ENCODE measurements at regions not wholly inside any gene's neighbourhood (a gene's known extent, or its start where the extent isn't known, plus 50 kb on each side); places are given as distances from the start of the nearest gene placed in this dataset.
"Not testable (repeated sequence)": the region's sequence is repeated elsewhere in the genome, so short reads cannot be mapped to it uniquely, and the experiment has no call there.

DNA sequence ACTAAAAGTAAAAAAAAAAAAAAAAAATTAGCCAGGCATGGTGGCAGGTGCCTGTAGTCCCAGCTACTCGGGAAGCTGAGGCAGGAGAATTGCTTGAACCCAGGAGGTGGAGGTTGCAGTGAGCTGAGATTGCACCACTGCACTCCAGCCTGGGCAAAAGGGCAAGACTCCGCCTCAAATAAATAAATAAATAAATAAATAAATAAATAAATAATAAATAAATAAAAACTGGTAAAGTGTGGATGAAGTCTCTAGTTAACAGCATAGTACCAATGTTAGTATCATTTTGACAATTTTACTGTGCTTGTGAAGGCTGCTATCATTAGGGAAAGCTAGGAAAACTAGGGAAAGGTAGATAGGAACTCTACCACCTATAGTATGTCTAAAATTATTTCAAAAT, 581.0 kb upstream of the ID4 start:
- H3K27me3 Mint-ChIP-seq (ENCODE audit: low read depth in 3 of 3); H3K79me2 ChIP-seq (ENCODE audit: insufficient read depth, low read length); H3K9ac ChIP-seq (ENCODE audit: insufficient read depth, low read length, poor library complexity, severe bottlenecking); H3K4me1 Mint-ChIP-seq; H3K9me3 ChIP-seq (replicated peaks in 1 of 2; ENCODE audit: control insufficient read depth in 1 of 2, insufficient read depth in 1 of 2, low read length in 2 of 2); H3K27ac ChIP-seq (ENCODE audit: low read depth in 1 of 2, low read length in 2 of 2); H3K27me3 ChIP-seq (ENCODE audit: control insufficient read depth in 2 of 2, insufficient read depth in 2 of 2, low read length in 2 of 2); H3K4me3 Mint-ChIP-seq; H2AFZ ChIP-seq (ENCODE audit: insufficient read depth, low read depth, low read length, poor library complexity, severe bottlenecking); DNase-seq; H3K36me3 ChIP-seq (replicated peaks in 1 of 2; ENCODE audit: control insufficient read depth in 1 of 2, insufficient read depth in 2 of 2, low read length in 2 of 2); H3K4me2 ChIP-seq (replicated peaks; ENCODE audit: extremely low read depth, low read length, poor library complexity, severe bottlenecking); H3K4me1 ChIP-seq (ENCODE audit: control insufficient read depth in 1 of 2, insufficient read depth in 2 of 2, low read length in 2 of 2); H3K27ac Mint-ChIP-seq; H3K36me3 Mint-ChIP-seq; intact Hi-C loops (cut with micrococcal nuclease); H3K9me3 Mint-ChIP-seq; H3K4me3 ChIP-seq (replicated peaks in 1 of 3; ENCODE audit: low read depth in 2 of 3, low read length in 3 of 3); H4K20me1 ChIP-seq (ENCODE audit: insufficient read depth, low read length): not testable (repeated sequence)
- no CpG with 5 or more reads among the region's 2 CpGs for WGBS (ENCODE audit: insufficient coverage)

DNA sequence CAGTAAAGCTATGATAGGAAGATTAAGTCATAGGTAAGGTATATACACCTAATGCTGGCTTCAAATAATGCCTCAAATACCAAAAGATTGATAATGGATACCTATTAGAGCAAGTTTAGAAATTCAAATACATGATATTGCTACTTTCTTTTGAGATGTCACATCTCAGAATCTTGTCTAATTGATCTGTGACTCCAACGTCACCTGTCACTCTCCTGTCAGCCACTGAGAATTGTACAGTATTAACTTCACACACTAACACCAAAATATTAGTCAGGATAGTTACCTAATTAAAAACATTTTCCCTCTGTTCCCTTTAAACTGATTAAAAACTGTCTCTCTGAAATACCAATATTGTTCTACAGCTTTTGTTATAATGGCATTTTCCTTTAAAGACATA, 575.5 kb upstream of the ID4 start:
- Histone ChIP-seq H3K27ac (ENCODE audit: low read depth in 1 of 2, low read length in 2 of 2) (no peak overlapping the region), H2AFZ (ENCODE audit: insufficient read depth, low read depth, low read length, poor library complexity, severe bottlenecking) (no peak overlapping the region), H3K27me3 (ENCODE audit: control insufficient read depth in 2 of 2, insufficient read depth in 2 of 2, low read length in 2 of 2) (no peaks in the 10 kb centered on the region), H3K4me3 (replicated peaks in 1 of 3; ENCODE audit: low read depth in 2 of 3, low read length in 3 of 3) (no peak overlapping the region), H3K36me3 (replicated peaks in 1 of 2; ENCODE audit: control insufficient read depth in 1 of 2, insufficient read depth in 2 of 2, low read length in 2 of 2) (no peaks in the 10 kb centered on the region), H3K4me1 (ENCODE audit: control insufficient read depth in 1 of 2, insufficient read depth in 2 of 2, low read length in 2 of 2) (no peaks in the 10 kb centered on the region), H3K9me3 (replicated peaks in 1 of 2; ENCODE audit: control insufficient read depth in 1 of 2, insufficient read depth in 1 of 2, low read length in 2 of 2) (no peaks in the 10 kb centered on the region), H3K79me2 (ENCODE audit: insufficient read depth, low read length) (no peaks in the 10 kb centered on the region), H4K20me1 (ENCODE audit: insufficient read depth, low read length) (no peaks in the 10 kb centered on the region), H3K4me2 (replicated peaks; ENCODE audit: extremely low read depth, low read length, poor library complexity, severe bottlenecking) (no peak overlapping the region), H3K9ac (ENCODE audit: insufficient read depth, low read length, poor library complexity, severe bottlenecking) (no peak overlapping the region)
- TF ChIP-seq, protein P1, sequence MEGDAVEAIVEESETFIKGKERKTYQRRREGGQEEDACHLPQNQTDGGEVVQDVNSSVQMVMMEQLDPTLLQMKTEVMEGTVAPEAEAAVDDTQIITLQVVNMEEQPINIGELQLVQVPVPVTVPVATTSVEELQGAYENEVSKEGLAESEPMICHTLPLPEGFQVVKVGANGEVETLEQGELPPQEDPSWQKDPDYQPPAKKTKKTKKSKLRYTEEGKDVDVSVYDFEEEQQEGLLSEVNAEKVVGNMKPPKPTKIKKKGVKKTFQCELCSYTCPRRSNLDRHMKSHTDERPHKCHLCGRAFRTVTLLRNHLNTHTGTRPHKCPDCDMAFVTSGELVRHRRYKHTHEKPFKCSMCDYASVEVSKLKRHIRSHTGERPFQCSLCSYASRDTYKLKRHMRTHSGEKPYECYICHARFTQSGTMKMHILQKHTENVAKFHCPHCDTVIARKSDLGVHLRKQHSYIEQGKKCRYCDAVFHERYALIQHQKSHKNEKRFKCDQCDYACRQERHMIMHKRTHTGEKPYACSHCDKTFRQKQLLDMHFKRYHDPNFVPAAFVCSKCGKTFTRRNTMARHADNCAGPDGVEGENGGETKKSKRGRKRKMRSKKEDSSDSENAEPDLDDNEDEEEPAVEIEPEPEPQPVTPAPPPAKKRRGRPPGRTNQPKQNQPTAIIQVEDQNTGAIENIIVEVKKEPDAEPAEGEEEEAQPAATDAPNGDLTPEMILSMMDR (IDR thresholded peaks at IDR 0.05) = no peak
- intact Hi-C loops (cut with micrococcal nuclease) = no loop called here
- Mint-ChIP-seq H3K4me3 (no peak overlapping the region), H3K36me3 (no peaks in the 10 kb centered on the region), H3K9me3 (peaks cover 0 to 3% (median 0%) of the 10 kb centered on the region in 7 donors), H3K27me3 (ENCODE audit: low read depth in 3 of 3) (no peaks in the 10 kb centered on the region), H3K4me1 (no peaks in the 10 kb centered on the region), H3K27ac (no peak overlapping the region)
- no CpG with 5 or more reads among the region's 1 CpG for WGBS (ENCODE audit: insufficient coverage)
- no peak for DNase-seq

All from CD14-positive monocyte (primary cell).